Colonic mucosa (tissue), 4 donors: ENCODE measurements at regions not wholly inside any gene's neighbourhood (a gene's known extent, or its start where the extent isn't known, plus 50 kb on each side); places are given as distances from the start of the nearest gene placed in this dataset.

Experiments used
- DNase-seq: peaks from one replicate; pipeline ENCODE4 v3.0.0-alpha.2; 2020
- H3K27ac ChIP-seq: fragments of 200-600 bp; one replicate; pipeline ENCODE4 v1.8.0; 2021
- H3K27me3 ChIP-seq: fragments of 200-600 bp; one replicate; pipeline ENCODE4 v1.8.0; 2021
- H3K36me3 ChIP-seq: fragments of 200-600 bp; one replicate; pipeline ENCODE4 v1.8.0; 2021
- H3K4me1 ChIP-seq: fragments of 200-600 bp; one replicate; pipeline ENCODE4 v1.8.0; 2021; ENCODE audit warnings: mild to moderate bottlenecking
- H3K4me3 ChIP-seq: fragments of 200-600 bp; one replicate; pipeline ENCODE4 v1.8.0; 2021
- H3K9ac ChIP-seq, 2 donors: one replicate each; pipeline ENCODE4 v1.7.0; 2013; ENCODE audit warnings: control low read depth in 2 of 2, low read depth in 2 of 2, low read length in 2 of 2
- H3K9me3 ChIP-seq: fragments of 200-600 bp; one replicate; pipeline ENCODE4 v1.8.0; 2021
- intact Hi-C: fragments of 100-400 bp; cut with DNase I; formaldehyde crosslinking; loops from one replicate; pipeline ENCODE4 v1.14.1; 2022
- TF ChIP-seq, protein P1 (sequence below): fragments of 200-600 bp; IDR thresholded peaks from one replicate; pipeline ENCODE4 v1.8.0; 2022; ENCODE audit warnings: antibody characterized with exemption, mild to moderate bottlenecking
- donor health status: healthy.
- donor health status: DM: no; HTN: no; CAD: no.
- donor health status: DM: no; HTN: no; CAD: no.

DNA sequence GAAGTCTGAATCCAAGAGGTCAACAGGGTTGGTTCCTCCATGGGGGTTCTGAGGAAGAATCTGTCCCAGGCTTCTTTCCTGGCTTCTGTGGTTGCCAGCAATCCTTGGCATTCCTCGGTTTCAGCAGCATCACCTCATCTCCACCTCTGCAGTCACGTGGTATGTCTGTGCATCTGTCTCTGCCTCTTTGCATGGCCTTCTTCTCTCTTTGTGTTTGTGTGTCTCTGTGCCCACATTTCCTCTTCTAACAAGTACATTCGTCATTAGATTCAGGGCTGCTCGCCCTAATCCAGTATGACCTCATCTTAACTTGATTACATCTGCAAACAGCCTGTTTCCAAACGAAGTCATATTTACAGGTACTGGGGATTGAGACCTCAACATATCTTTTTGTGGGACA, 114.0 kb downstream of the BCOR start:
- no peak overlapping the region for H3K27ac ChIP-seq
- no peaks in the 10 kb centered on the region for H3K36me3 ChIP-seq
- no peak overlapping the region for H3K9ac ChIP-seq
- no peaks in the 10 kb centered on the region for H3K27me3 ChIP-seq
- no peaks in the 10 kb centered on the region for H3K9me3 ChIP-seq
- intact Hi-C loops, result no loop called here
- no peak for DNase-seq
- TF ChIP-seq, protein P1, sequence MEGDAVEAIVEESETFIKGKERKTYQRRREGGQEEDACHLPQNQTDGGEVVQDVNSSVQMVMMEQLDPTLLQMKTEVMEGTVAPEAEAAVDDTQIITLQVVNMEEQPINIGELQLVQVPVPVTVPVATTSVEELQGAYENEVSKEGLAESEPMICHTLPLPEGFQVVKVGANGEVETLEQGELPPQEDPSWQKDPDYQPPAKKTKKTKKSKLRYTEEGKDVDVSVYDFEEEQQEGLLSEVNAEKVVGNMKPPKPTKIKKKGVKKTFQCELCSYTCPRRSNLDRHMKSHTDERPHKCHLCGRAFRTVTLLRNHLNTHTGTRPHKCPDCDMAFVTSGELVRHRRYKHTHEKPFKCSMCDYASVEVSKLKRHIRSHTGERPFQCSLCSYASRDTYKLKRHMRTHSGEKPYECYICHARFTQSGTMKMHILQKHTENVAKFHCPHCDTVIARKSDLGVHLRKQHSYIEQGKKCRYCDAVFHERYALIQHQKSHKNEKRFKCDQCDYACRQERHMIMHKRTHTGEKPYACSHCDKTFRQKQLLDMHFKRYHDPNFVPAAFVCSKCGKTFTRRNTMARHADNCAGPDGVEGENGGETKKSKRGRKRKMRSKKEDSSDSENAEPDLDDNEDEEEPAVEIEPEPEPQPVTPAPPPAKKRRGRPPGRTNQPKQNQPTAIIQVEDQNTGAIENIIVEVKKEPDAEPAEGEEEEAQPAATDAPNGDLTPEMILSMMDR, result no peak
- H3K4me1 ChIP-seq, result no peaks in the 10 kb centered on the region
- no peak overlapping the region for H3K4me3 ChIP-seq

DNA sequence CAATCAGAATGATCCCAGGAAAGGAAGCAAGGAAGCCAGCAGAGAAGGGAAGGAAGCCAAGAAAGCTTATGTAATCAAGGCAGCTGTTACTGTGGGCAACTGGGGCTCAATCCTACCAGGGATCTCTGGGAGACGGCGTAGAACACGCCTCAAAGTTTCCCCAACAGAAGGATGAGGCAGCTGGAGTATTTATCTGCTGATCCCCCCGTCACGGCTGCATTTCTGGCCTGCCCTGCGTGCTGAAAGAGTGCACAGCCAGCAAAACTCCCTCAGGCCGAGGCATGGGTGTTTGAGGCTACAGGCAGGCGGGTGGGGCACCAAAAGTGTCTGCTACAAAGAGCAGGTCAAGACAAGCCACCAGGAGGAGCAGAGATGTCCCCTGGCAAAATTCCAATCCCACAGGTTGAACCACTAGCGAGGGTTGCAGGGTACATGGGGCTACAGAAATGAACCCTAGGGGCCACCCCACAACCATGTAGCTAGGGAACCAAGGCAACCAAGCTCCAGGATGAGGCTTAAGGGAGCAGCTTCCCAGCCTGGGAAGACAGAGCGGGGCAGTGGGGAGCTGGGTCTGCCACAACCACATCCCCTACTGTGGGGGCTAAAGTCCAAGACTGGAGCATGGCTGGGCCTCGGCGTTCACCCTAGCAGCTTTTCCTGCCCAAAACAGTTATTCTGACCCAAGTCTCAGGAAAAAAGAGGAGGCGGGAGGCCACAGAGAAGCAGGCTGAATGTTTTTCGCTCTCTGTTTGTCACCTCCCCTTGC, 113.4 kb downstream of the BCOR start:
- no peak overlapping the region for H3K27ac ChIP-seq
- H3K9me3 ChIP-seq, result no peaks in the 10 kb centered on the region
- H3K4me3 ChIP-seq, result no peak overlapping the region
- H3K4me1 ChIP-seq, result no peaks in the 10 kb centered on the region
- no peaks in the 10 kb centered on the region for H3K36me3 ChIP-seq
- no peaks in the 10 kb centered on the region for H3K27me3 ChIP-seq
- intact Hi-C loops, result no loop called here
- H3K9ac ChIP-seq, result peak overlapping the region in 1 of 2 donors; percentile 30
- peak; percentile 32 for DNase-seq
- TF ChIP-seq, protein P1, result no peak

DNA sequence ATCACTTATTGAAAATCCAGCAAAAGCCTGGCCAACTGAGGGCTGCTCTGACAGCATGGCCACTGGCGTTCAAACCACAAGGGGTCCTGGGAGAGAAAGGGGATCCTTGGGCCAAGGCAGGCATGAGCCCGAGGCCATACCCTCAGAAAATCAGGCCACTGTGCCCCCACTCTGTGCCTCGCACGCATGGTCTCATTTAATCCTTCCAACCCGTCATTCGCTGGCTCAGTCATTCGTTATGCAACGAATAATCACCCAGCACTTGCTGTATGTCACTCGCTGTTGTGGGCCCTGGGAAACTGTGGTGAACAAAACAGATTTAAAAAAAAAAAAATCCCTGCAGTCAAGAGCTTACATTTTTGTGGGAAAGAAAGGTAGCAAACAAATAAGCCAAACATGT, 112.7 kb downstream of the BCOR start:
- H3K27ac ChIP-seq, result no peak overlapping the region
- no peaks in the 10 kb centered on the region for H3K4me1 ChIP-seq
- no peaks in the 10 kb centered on the region for H3K36me3 ChIP-seq
- H3K27me3 ChIP-seq, result no peaks in the 10 kb centered on the region
- DNase-seq, result no peak
- no peaks in the 10 kb centered on the region for H3K9me3 ChIP-seq
- intact Hi-C loops, result no loop called here
- H3K4me3 ChIP-seq, result no peak overlapping the region
- TF ChIP-seq, protein P1, result no peak
- no peak overlapping the region for H3K9ac ChIP-seq

DNA sequence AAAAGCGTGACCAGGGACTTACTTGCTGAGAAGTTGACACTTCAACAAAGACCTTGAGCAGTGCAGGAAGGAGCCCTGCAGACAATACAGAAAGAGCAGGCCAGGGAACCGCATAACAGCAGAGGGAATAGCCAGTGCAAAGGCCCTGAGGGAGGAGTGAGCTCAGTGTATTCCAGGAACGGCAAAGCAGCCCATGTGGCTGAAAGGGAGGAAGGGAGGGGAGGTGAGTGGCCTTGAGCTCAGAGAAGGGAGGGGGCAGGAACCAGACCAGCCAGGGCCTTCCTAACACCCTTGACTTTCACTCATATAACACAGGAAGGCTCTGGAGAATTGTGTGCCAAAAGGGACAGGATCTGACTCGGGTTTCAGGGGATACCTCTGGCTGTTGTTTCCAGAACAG, 112.2 kb downstream of the BCOR start:
- intact Hi-C loops, result no loop called here
- no peak for DNase-seq
- TF ChIP-seq, protein P1, result no peak

DNA sequence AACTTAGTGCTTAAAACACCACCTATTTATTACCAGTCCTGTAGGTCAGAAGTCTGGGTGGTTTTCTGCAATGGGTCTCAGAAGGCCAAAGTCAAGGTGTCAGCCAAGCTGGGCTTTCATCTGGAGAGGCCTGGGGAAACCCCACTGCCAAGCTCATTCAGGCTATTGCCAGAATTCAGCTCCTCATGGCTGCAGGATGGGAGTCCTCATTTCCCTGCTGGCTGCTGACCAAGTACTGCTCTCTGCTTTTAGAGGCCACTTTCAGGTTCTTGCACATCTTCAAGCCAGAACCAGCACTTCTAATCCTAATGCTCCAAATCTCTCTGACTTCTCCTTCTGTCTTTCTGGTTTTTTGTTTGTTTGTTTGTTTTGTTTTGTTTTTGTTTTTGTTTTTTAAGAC, 109.3 kb downstream of the BCOR start:
- H3K27me3 ChIP-seq, result peaks cover 3% of the 10 kb centered on the region
- H3K4me3 ChIP-seq, result no peak overlapping the region
- DNase-seq, result no peak
- no peak overlapping the region for H3K27ac ChIP-seq
- H3K4me1 ChIP-seq, result no peaks in the 10 kb centered on the region
- TF ChIP-seq, protein P1, result no peak
- no peaks in the 10 kb centered on the region for H3K9me3 ChIP-seq
- no peak overlapping the region for H3K9ac ChIP-seq
- no peaks in the 10 kb centered on the region for H3K36me3 ChIP-seq
- intact Hi-C loops, result no loop called here

More for the DNA sequence above, 112.2 kb downstream of the BCOR start:
- Histone ChIP-seq H3K9ac (no peak overlapping the region), H3K9me3 (no peaks in the 10 kb centered on the region), H3K4me3 (no peak overlapping the region), H3K36me3 (no peaks in the 10 kb centered on the region), H3K4me1 (no peaks in the 10 kb centered on the region), H3K27me3 (no peaks in the 10 kb centered on the region), H3K27ac (no peak overlapping the region)
